ENCODE measurements at regions not wholly inside any gene's neighbourhood (a gene's known extent, or its start where the extent isn't known, plus 50 kb on each side); places are given as distances from the start of the nearest gene placed in this dataset.

GRCh38 chr22:49436056-49436455 is 391.6 kb downstream of the BRD1 start:
- no peaks in the 10 kb centered on the region; the same call in 1 of the 2 replicates for H3K9me3 ChIP-seq (ENCODE audit: control insufficient read depth, insufficient read depth, low read depth, low read length)
- TF ChIP-seq ZFP41 (tag by site-specific recombination; IDR thresholded peaks at IDR 0.05; ENCODE audit: borderline replicate concordance) (no peak), ZNF624 (tag by site-specific recombination; IDR thresholded peaks at IDR 0.05) (no peak), ZNF792 (tag by site-specific recombination; IDR thresholded peaks at IDR 0.05) (no peak), ZBTB26 (tag by site-specific recombination; optimal IDR thresholded peaks at IDR 0.05) (no peak), PRDM4 (tag by site-specific recombination; IDR thresholded peaks at IDR 0.05) (no peak), ZNF530 (tag by site-specific recombination; IDR thresholded peaks at IDR 0.05; ENCODE audit: low read depth) (no peak), ZNF311 (tag by site-specific recombination; IDR thresholded peaks at IDR 0.05; ENCODE audit: borderline replicate concordance) (no peak), ZNF549 (tag by site-specific recombination; IDR thresholded peaks at IDR 0.05) (no peak)
- no peaks in the 10 kb centered on the region for H3K4me1 ChIP-seq (ENCODE audit: control insufficient read depth, insufficient read depth, low read length)
- ChIA-PET CTCF (no interaction called here), POLR2A (no interaction called here)
- H3K36me3 ChIP-seq (ENCODE audit: control insufficient read depth in 2 of 2, insufficient read depth in 1 of 2, low read length in 2 of 2): no peaks in the 10 kb centered on the region
- H3K27ac ChIP-seq (ENCODE audit: extremely low read depth, low read depth, low read length): no peak overlapping the region
- H3K4me3 ChIP-seq (ENCODE audit: low read depth, low read length): no peak overlapping the region

GRCh38 chr22:49435596-49435995 is 392.1 kb downstream of the BRD1 start:
- no peaks in the 10 kb centered on the region; the same call in 1 of the 2 replicates for H3K9me3 ChIP-seq (ENCODE audit: control insufficient read depth, insufficient read depth, low read depth, low read length)
- ChIA-PET CTCF (no interaction called here), POLR2A (no interaction called here)
- H3K36me3 ChIP-seq (ENCODE audit: control insufficient read depth in 2 of 2, insufficient read depth in 1 of 2, low read length in 2 of 2): no peaks in the 10 kb centered on the region
- H3K4me1 ChIP-seq (ENCODE audit: control insufficient read depth, insufficient read depth, low read length): no peaks in the 10 kb centered on the region
- no peak overlapping the region for H3K4me3 ChIP-seq (ENCODE audit: low read depth, low read length)
- no peak for TF ChIP-seq ZNF175 (tag by site-specific recombination; IDR thresholded peaks at IDR 0.05)
- H3K27ac ChIP-seq (ENCODE audit: extremely low read depth, low read depth, low read length): no peak overlapping the region

- CTCF ChIA-PET: interaction anchor here (0.6 to 1.2 kb wide), 5 partner anchors 10 to 198 kb away, joined by 3 to 7 read pairs (median 3); no protein-coding TSS in a partner anchor
- H3K9me3 ChIP-seq (ENCODE audit: control insufficient read depth, insufficient read depth, low read depth, low read length): no peaks in the 10 kb centered on the region; the same call in 1 of the 2 replicates
- POLR2A ChIA-PET: no interaction called here
- TF ChIP-seq ZBTB49 (tag by site-specific recombination; IDR thresholded peaks at IDR 0.05; ENCODE audit: low read depth): no peak
- no peak for TF ChIP-seq ZBTB20 (tag by site-specific recombination; IDR thresholded peaks at IDR 0.05)
- no peak for TF ChIP-seq YY2 (tag by site-specific recombination; IDR thresholded peaks at IDR 0.05)
- TF ChIP-seq CTCF (tag by site-specific recombination; IDR thresholded peaks at IDR 0.05): no peak
- no peak for TF ChIP-seq ZBTB10 (tag by site-specific recombination; IDR thresholded peaks at IDR 0.05)
- TF ChIP-seq ZNF501 (tag by site-specific recombination; IDR thresholded peaks at IDR 0.05): no peak
- TF ChIP-seq ZNF335 (tag by site-specific recombination; conservative IDR thresholded peaks at IDR 0.05): no peak
- TF ChIP-seq SP2 (tag by site-specific recombination; IDR thresholded peaks at IDR 0.05): no peak
- no peak for TF ChIP-seq ZFHX2 (tag by site-specific recombination; conservative IDR thresholded peaks at IDR 0.05)
- TF ChIP-seq ZBTB48 (tag by site-specific recombination; IDR thresholded peaks at IDR 0.05): no peak
Observed at GRCh38 chr22:49433717-49434611, 393.7 kb downstream of the BRD1 start.

More at GRCh38 chr22:49433717-49434611, 393.7 kb downstream of the BRD1 start:
- Histone ChIP-seq H3K4me3 (ENCODE audit: low read depth, low read length) (no peak overlapping the region), H3K27ac (ENCODE audit: extremely low read depth, low read depth, low read length) (no peak overlapping the region), H3K4me1 (ENCODE audit: control insufficient read depth, insufficient read depth, low read length) (no peaks in the 10 kb centered on the region), H3K36me3 (ENCODE audit: control insufficient read depth in 2 of 2, insufficient read depth in 1 of 2, low read length in 2 of 2) (no peaks in the 10 kb centered on the region)
